ENCODE measurements at regions not wholly inside any gene's neighbourhood (a gene's known extent, or its start where the extent isn't known, plus 50 kb on each side); places are given as distances from the start of the nearest gene placed in this dataset.

DNA sequence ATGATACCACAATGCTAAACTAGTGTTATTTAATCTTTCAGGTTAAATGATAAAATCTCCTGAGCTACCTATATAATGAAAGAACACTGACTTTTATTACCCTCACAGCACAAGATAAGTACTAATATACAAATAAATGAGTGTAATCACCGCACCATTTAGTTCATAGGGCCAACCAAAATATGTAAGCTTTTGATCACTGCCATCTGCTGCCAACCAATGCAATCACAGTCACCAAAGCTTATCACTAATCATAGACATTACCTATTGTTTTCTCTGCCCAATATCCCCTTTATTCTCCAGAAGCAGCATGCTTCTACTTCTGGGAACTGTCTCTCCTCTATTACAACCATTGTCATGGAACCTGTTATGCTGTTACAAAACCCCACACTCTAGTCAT lies 151.6 kb upstream of the LRATD1 start:
- POLR2A ChIA-PET: no interaction called here
- no peak for TF ChIP-seq EZH2phosphoT487 (IDR thresholded peaks at IDR 0.05; ENCODE audit: borderline replicate concordance, low read depth, low read length)
- TF ChIP-seq, protein P1, sequence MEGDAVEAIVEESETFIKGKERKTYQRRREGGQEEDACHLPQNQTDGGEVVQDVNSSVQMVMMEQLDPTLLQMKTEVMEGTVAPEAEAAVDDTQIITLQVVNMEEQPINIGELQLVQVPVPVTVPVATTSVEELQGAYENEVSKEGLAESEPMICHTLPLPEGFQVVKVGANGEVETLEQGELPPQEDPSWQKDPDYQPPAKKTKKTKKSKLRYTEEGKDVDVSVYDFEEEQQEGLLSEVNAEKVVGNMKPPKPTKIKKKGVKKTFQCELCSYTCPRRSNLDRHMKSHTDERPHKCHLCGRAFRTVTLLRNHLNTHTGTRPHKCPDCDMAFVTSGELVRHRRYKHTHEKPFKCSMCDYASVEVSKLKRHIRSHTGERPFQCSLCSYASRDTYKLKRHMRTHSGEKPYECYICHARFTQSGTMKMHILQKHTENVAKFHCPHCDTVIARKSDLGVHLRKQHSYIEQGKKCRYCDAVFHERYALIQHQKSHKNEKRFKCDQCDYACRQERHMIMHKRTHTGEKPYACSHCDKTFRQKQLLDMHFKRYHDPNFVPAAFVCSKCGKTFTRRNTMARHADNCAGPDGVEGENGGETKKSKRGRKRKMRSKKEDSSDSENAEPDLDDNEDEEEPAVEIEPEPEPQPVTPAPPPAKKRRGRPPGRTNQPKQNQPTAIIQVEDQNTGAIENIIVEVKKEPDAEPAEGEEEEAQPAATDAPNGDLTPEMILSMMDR (conservative IDR thresholded peaks at IDR 0.05; ENCODE audit: low read length): 0 out of 2 replicates have a peak, but pooled peaks have one; percentile 17
- CTCF ChIA-PET (ENCODE audit: unreplicated experiment): no interaction called here
- Histone ChIP-seq H3K4me3 (ENCODE audit: low read depth, low read length, poor library complexity, severe bottlenecking) (no peak overlapping the region), H4K20me1 (ENCODE audit: insufficient read depth, low read length) (no peaks in the 10 kb centered on the region), H3K4me2 (ENCODE audit: low read length) (no peak overlapping the region), H3K9me2 (ENCODE audit: insufficient read depth, low read length) (no peaks in the 10 kb centered on the region), H3K9me3 (ENCODE audit: low read length) (no peaks in the 10 kb centered on the region), H3K79me2 (ENCODE audit: insufficient read depth, low read depth, low read length) (no peaks in the 10 kb centered on the region), H3K4me1 (ENCODE audit: insufficient read depth, low read length, poor library complexity, severe bottlenecking) (no peaks in the 10 kb centered on the region), H3K36me3 (ENCODE audit: insufficient read depth, low read length) (no peaks in the 10 kb centered on the region), H2AFZ (ENCODE audit: low read length) (no peak overlapping the region), H3K27ac (ENCODE audit: low read depth, low read length, poor library complexity, severe bottlenecking) (no peak overlapping the region)
- no peak for DNase-seq (ENCODE audit: low spot score)
- intact Hi-C loops (cut with micrococcal nuclease; ENCODE audit: unreplicated experiment): no loop called here
- BruUV-seq (replicated peaks): no TSS peak

DNA sequence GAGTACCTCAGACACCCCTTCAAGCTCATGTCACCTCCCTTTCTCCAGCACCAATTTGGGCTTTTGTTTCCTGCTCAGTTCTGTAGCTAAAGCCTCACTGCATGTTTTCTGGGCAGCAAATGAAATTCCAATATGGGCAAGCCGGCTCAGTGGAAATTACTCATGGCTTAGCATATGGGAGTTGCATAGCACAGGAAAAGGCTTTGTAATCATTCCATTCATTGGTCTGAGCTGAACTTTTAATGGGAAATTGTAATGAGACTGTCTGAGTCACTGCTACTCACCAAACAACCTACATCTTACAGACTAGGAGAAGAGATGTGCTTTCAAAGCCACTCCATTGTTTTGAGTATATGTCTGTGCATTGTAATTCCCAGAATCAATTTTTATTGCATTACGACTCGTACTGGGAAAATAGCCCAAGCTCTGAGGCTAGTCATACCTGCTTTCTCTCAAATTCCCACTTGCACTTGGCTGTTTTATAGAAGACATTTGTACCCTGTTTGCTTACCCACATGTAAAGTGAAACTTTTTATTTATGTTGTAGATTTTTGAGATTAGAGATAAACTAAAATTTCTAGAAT lies 139.5 kb upstream of the LRATD1 start:
- Histone ChIP-seq H3K9me2 (ENCODE audit: insufficient read depth, low read length) (no peaks in the 10 kb centered on the region), H2AFZ (ENCODE audit: low read length) (no peak overlapping the region), H3K9me3 (ENCODE audit: low read length) (no peaks in the 10 kb centered on the region), H3K36me3 (ENCODE audit: insufficient read depth, low read length) (no peaks in the 10 kb centered on the region), H3K4me1 (ENCODE audit: insufficient read depth, low read length, poor library complexity, severe bottlenecking) (no peaks in the 10 kb centered on the region), H3K79me2 (ENCODE audit: insufficient read depth, low read depth, low read length) (no peaks in the 10 kb centered on the region), H3K4me3 (ENCODE audit: low read depth, low read length, poor library complexity, severe bottlenecking) (no peak overlapping the region), H3K4me2 (ENCODE audit: low read length) (no peak overlapping the region), H4K20me1 (ENCODE audit: insufficient read depth, low read length) (no peaks in the 10 kb centered on the region), H3K27ac (ENCODE audit: low read depth, low read length, poor library complexity, severe bottlenecking) (no peak overlapping the region)
- TF ChIP-seq, protein P1 (conservative IDR thresholded peaks at IDR 0.05; ENCODE audit: low read length): no peak
- TF ChIP-seq EZH2phosphoT487 (IDR thresholded peaks at IDR 0.05; ENCODE audit: borderline replicate concordance, low read depth, low read length): no peak
- no peak for DNase-seq (ENCODE audit: low spot score)
- POLR2A ChIA-PET: no interaction called here
- no TSS peak for BruUV-seq (replicated peaks)
- intact Hi-C loops (cut with micrococcal nuclease; ENCODE audit: unreplicated experiment): no loop called here
- CTCF ChIA-PET (ENCODE audit: unreplicated experiment): no interaction called here

DNA sequence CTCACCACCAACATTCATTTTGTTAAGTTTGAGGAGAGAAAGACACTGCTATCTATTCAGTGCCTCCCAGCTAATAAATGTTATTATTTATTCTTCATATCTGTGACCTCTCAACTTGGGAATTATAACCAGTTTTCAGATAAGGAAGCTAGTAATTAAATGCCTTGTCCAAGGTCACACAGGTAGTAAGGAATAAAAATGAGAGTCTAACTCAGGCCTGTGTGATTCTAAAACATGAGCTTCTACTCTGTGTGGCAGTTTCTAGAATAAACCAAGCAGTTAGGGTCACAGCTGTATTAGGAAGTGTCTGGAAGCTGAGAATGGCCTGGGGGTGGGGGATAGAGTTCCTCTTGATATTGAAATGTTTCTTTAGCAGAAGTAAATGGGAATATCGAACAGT lies 137.8 kb upstream of the LRATD1 start:
- no TSS peak for BruUV-seq (replicated peaks)
- Histone ChIP-seq H3K9me2 (ENCODE audit: insufficient read depth, low read length) (no peaks in the 10 kb centered on the region), H3K79me2 (ENCODE audit: insufficient read depth, low read depth, low read length) (no peaks in the 10 kb centered on the region), H4K20me1 (ENCODE audit: insufficient read depth, low read length) (no peaks in the 10 kb centered on the region), H3K27ac (ENCODE audit: low read depth, low read length, poor library complexity, severe bottlenecking) (no peak overlapping the region), H3K4me2 (ENCODE audit: low read length) (no peak overlapping the region), H3K4me1 (ENCODE audit: insufficient read depth, low read length, poor library complexity, severe bottlenecking) (no peaks in the 10 kb centered on the region), H3K9me3 (ENCODE audit: low read length) (no peaks in the 10 kb centered on the region), H3K36me3 (ENCODE audit: insufficient read depth, low read length) (no peaks in the 10 kb centered on the region), H3K4me3 (ENCODE audit: low read depth, low read length, poor library complexity, severe bottlenecking) (no peak overlapping the region), H2AFZ (ENCODE audit: low read length) (no peak overlapping the region)
- ChIA-PET CTCF (ENCODE audit: unreplicated experiment) (no interaction called here), POLR2A (no interaction called here)
- no peak for DNase-seq (ENCODE audit: low spot score)
- TF ChIP-seq, protein P1 (conservative IDR thresholded peaks at IDR 0.05; ENCODE audit: low read length): no peak
- intact Hi-C loops (cut with micrococcal nuclease; ENCODE audit: unreplicated experiment): no loop called here
